NCI-H82 treated with DMSO at 0.1 percent for 48 hours (cell line): ENCODE measurements at regions not wholly inside any gene's neighbourhood (a gene's known extent, or its start where the extent isn't known, plus 50 kb on each side); places are given as distances from the start of the nearest gene placed in this dataset.
"Not testable (repeated sequence)": the region's sequence is repeated elsewhere in the genome, so short reads cannot be mapped to it uniquely, and the experiment has no call there.

Experiments used
- DNase-seq: peaks from one replicate; lab custom pipeline; 2025; ENCODE audit not compliant: unreplicated experiment; lab: John Stamatoyannopoulos, UW

GRCh38 chr14:97808541-97808940 is 1011.4 kb downstream of the VRK1 start:
- DNase-seq, result not testable (repeated sequence)

GRCh38 chr14:97813556-97813955 is 1016.4 kb downstream of the VRK1 start:
- no peak for DNase-seq

GRCh38 chr14:97820781-97821180 is 1023.6 kb downstream of the VRK1 start:
- no peak for DNase-seq

- DNase-seq, result no peak
Measured at GRCh38 chr14:97824218-97824617, 1027.0 kb downstream of the VRK1 start.

- no peak for DNase-seq
Measured at GRCh38 chr14:97827746-97828145, 1030.6 kb downstream of the VRK1 start.

GRCh38 chr14:97832776-97833175 is 1035.6 kb downstream of the VRK1 start:
- no peak for DNase-seq

GRCh38 chr14:97838986-97839385 is 1041.8 kb downstream of the VRK1 start:
- no peak for DNase-seq

- no peak for DNase-seq
Measured at GRCh38 chr14:97840159-97840558, 1043.0 kb downstream of the VRK1 start.

GRCh38 chr14:97841762-97842161 is 1044.6 kb downstream of the VRK1 start:
- DNase-seq, result no peak

GRCh38 chr14:97843066-97843465 is 1045.9 kb downstream of the VRK1 start:
- no peak for DNase-seq

- no peak for DNase-seq
Measured at GRCh38 chr14:97844042-97844441, 1046.9 kb downstream of the VRK1 start.

- DNase-seq, result no peak
Measured at GRCh38 chr14:97846156-97846555, 1049.0 kb downstream of the VRK1 start.

GRCh38 chr14:97848317-97848980 is 1051.3 kb downstream of the VRK1 start:
- DNase-seq, result peak; percentile 73

GRCh38 chr14:97850466-97850865 is 1053.3 kb downstream of the VRK1 start:
- DNase-seq, result no peak

GRCh38 chr14:97850886-97851285 is 1053.7 kb downstream of the VRK1 start:
- DNase-seq, result no peak

GRCh38 chr14:97851428-97851995 is 1054.3 kb downstream of the VRK1 start:
- no peak for DNase-seq

GRCh38 chr14:97854918-97855317 is 1057.7 kb downstream of the VRK1 start:
- no peak for DNase-seq

GRCh38 chr14:97866195-97866594 is 1069.0 kb downstream of the VRK1 start:
- DNase-seq, result no peak

- no peak for DNase-seq
Measured at GRCh38 chr14:97866664-97867063, 1069.5 kb downstream of the VRK1 start.

GRCh38 chr14:97873291-97873690 is 1076.1 kb downstream of the VRK1 start:
- no peak for DNase-seq

- no peak for DNase-seq
Measured at GRCh38 chr14:97874394-97874793, 1077.2 kb downstream of the VRK1 start.

- DNase-seq, result no peak
Measured at GRCh38 chr14:97878206-97878605, 1081.0 kb downstream of the VRK1 start.

GRCh38 chr14:97878727-97879126 is 1081.5 kb downstream of the VRK1 start:
- DNase-seq, result no peak
